ENCODE measurements at regions not wholly inside any gene's neighbourhood (a gene's known extent, or its start where the extent isn't known, plus 50 kb on each side); places are given as distances from the start of the nearest gene placed in this dataset.

- TF ChIP-seq POLR2A (IDR thresholded peaks at IDR 0.05) (no peak), CTCF (IDR thresholded peaks at IDR 0.05) (no peak)
Measured at GRCh38 chr15:94547711-94548110, 316.4 kb downstream of the MCTP2 start.
